SIG-M5 treated with dmso at 0.1 percent for 504 hours (cell line): ENCODE measurements at regions not wholly inside any gene's neighbourhood (a gene's known extent, or its start where the extent isn't known, plus 50 kb on each side); places are given as distances from the start of the nearest gene placed in this dataset.
A peak's percentile ranks its signal among the peaks of the same experiment; 100 is the strongest.
"Not testable (repeated sequence)": the region's sequence is repeated elsewhere in the genome, so short reads cannot be mapped to it uniquely, and the experiment has no call there.

Experiments used
- DNase-seq: peaks from one replicate; lab custom pipeline; 2025; ENCODE audit not compliant: unreplicated experiment; lab: John Stamatoyannopoulos, UW

- DNase-seq: no peak
Measured at GRCh38 chr2:219831957-219832356, 204.5 kb downstream of the SLC4A3 start.

- no peak for DNase-seq
Measured at GRCh38 chr2:219832904-219833303, 205.5 kb downstream of the SLC4A3 start.

DNA sequence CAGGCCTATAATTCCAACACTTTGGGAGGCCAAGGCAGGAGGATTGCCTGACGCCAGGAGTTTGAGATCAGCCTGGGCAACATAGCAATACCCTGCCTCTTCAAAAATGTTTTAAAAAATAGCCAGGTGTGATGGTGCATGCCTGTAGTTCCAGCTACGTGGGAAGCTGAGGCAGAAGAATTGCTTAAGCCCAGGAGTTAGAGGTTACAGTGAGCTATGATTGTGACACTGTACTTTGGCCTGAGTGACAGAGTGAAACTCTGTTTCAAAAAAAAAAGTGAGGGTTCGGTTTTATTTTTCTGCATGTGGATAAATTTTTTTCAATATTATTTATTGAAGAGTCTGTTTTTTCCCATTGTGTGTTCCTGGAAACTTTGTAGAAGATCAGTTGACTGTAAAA lies 208.1 kb downstream of the SLC4A3 start:
- no peak for DNase-seq

DNA sequence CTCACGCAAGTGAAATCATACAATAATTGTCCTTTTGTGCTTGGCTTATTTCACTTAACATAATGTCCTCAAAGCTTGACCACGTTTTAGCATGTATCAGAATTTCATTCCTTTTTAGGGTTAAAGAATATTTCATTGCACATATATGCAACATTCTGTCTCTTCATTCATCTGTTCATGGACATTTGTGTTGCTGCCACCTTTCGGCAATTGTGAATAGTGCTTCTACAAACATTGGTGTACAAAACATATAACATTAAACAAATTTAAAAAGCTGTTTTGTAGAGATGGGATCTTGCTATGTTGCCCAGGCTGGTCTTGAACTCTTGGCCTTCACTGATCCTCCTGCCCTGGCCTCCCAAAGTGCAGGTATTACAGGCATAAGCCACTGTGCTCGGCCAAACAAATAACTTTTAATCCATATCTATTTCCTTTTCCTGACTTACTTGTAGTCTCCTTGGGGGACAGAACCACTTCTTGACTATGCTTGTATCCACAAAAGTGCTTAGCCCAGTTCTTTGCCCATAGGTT lies 209.3 kb downstream of the SLC4A3 start:
- DNase-seq: peak; percentile 10

GRCh38 chr2:219844401-219845091 lies 217.1 kb downstream of the SLC4A3 start:
- DNase-seq: no peak

DNA sequence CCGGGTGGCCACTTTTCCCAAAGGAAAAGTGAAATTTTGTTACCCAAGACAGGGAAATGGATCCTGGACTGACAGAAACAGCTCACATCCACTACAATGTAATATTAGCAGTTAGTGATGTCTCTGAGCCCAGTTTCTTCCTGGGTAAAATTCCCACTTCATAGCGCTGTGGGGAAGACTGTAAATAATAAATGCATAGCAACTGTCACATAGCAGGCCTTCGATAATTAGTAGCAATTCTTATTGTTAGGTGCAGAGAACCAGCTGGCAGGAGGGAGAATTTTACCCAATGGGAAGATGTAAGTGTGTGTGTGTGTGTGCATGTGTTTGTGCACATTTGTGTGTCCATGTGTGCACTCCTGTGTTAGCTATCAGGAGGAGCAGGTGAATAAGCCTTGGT lies 221.5 kb downstream of the SLC4A3 start:
- DNase-seq: no peak

DNA sequence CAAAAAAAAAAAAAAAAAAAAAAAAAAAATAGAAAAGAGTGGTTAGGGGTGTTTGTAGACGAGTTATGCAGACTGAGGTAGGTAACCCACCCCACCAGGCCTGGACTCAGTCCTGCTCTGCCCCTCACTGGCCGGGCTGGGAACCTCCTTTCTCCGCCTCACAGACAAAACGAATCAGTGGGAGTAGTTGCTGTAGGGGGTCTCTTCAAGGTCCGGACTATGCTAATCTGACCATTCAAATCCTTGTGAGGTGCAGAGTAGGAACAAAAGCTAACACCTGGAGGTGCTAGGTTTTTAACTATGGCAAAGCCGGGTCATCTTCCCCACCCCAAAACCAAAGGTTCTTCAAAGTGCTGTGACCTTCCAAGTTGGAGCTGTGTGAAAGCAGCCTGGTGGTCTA lies 223.7 kb downstream of the SLC4A3 start:
- no peak for DNase-seq

- DNase-seq: no peak
Measured at GRCh38 chr2:219851801-219852481, 224.5 kb downstream of the SLC4A3 start.

- no peak for DNase-seq
Measured at GRCh38 chr2:219852626-219853025, 225.2 kb downstream of the SLC4A3 start.

DNA sequence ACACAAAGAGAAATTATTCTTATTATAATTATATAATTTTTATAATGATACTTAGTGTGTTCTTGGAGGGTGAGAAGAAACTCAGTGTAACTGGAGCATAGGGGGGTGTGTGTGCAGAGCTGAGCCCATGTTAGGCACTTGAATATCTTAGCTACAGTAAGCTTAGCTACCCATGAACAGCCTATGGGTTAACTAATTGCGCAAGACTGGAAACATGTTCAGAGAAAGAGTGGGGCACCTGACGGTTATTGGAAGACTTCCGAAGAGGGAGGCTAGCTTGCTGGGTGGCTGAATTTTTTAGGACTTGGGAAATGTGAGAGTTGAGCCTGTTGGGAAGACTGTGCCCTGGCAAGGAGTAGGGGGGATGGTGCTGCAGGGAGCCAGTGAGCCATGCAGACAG lies 229.2 kb downstream of the SLC4A3 start:
- no peak for DNase-seq

- no peak for DNase-seq
Measured at GRCh38 chr2:219857751-219858150, 230.3 kb downstream of the SLC4A3 start.

DNA sequence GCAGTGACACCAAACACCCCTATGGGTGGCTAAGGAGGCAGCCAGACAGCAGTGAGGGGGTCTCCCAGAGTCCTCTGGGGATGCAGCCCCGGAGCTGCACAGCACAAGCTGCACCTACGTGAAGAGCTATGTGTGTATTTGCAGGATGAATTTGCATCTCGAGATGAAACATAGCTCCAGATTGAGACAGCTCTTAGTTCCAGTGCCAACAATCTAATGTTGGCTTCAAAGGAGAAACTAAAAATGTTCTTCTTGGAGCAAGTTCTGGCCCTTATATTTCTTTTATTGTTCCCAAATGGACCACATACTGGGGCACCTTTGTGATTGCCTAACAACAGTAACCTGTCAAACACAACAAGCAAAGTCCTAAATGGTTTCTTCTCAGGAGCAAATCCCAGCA lies 233.9 kb downstream of the SLC4A3 start:
- DNase-seq: no peak

- DNase-seq: no peak
Measured at GRCh38 chr2:219864154-219864553, 236.7 kb downstream of the SLC4A3 start.

DNA sequence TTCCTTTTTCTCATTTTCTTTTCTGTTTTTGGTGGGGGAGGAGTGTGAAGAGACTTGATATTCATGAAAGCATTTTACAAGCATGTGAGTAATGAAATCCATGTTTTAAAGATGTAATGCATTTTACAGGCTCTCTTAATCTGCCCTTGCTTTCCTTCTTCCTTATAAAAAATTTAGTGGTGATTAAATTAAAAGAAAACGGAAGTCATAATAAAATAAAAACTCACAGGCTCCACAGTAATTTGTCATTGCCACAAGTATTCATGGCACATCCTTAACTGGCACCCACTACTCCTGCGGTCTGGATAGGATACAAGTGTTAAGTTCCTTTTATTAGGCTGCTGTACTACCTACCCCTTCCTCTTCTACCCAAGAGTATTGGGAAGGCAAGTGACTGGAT lies 241.2 kb downstream of the SLC4A3 start:
- DNase-seq: no peak

DNA sequence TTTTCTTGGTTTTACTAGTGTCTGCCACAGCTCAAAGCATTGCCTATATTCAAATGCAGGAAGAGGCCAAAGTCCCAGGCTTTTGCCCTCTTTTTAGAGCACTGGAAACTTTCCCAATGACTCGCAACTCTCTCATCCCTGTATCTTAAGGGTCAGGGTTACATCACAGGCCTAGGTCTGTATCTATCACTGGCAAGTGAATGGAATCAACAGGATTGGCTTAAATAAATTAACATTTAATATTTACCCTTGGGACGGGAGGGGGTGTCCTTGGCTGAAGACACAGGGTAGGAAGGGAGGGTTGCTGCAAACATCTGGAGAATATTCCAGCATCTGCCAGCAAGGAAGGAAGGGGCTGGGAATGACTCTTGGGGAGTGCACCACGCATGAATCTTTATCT lies 242.6 kb downstream of the SLC4A3 start:
- no peak for DNase-seq

GRCh38 chr2:219871351-219871750 lies 243.9 kb downstream of the SLC4A3 start:
- DNase-seq: no peak

- no peak for DNase-seq
Measured at GRCh38 chr2:219875036-219875435, 247.6 kb downstream of the SLC4A3 start.

- not testable (repeated sequence) for DNase-seq
Measured at GRCh38 chr2:219875986-219876385, 248.6 kb downstream of the SLC4A3 start.

DNA sequence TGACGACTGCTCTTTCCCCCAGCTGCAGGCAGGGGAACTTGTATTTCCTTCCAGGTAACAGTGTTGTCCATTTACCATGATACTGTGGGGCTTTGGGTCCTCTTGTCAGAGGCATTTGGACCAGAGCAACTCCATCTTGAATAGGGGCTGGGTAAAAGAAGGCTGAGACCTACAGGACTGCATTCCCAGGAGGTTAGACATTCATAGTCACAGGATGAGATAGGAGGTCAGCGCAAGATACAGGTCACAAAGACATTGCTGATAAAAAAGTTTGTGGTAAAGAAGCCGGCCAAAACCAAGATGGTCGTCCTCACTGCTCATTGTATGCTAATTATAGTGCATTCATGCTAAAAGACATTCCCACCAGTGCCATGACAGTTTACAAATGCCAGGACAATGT lies 249.5 kb downstream of the SLC4A3 start:
- DNase-seq: no peak

GRCh38 chr2:219877728-219878127 lies 250.3 kb downstream of the SLC4A3 start:
- no peak for DNase-seq

- no peak for DNase-seq
Measured at GRCh38 chr2:219878516-219878915, 251.1 kb downstream of the SLC4A3 start.

GRCh38 chr2:219881851-219882250 lies 254.4 kb downstream of the SLC4A3 start:
- no peak for DNase-seq

DNA sequence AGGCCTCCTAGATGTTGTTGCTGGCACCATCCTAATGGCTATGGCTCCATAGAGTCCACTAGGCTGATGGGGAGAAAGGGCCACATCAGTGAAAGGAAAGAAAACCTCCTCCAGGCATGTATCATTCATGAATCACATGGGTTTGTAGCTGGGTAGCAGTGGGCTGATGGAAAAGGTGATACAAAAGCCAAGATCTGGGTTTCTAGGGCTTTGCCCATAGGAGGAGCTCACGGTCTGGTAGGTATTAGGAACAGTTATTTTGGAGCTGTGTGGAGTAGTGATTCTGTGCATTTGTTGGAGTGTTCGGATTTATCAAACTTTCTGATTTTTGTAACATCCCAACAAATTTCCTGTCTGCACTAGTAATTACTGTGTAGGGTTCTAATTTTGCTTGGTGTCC lies 259.2 kb downstream of the SLC4A3 start:
- DNase-seq: no peak
